HepG2 (cell line): ENCODE measurements at regions not wholly inside any gene's neighbourhood (a gene's known extent, or its start where the extent isn't known, plus 50 kb on each side); places are given as distances from the start of the nearest gene placed in this dataset.

Experiments
- ATAC-seq: fragments of 200-7000 bp; cut with Tn5 transposase; 3 replicates; pipeline ENCODE4 v1.9.1; 2020; ENCODE audit warnings: mild to moderate bottlenecking, moderate library complexity
- BruUV-seq: library from RNA; stranded (reverse); fragments of 400-500 nt; replicated peaks from 2 replicates; lab custom pipeline; 2021; lab: Mats Ljungman, UMichigan
- CTCF ChIA-PET: fragments of 300-600 bp; formaldehyde crosslinking; extraction: SDS; loops from one replicate; lab custom pipeline; 2021; ENCODE audit warnings: low total read pairs, inconsistent platforms, low intra/inter-chr PET ratio; lab: Yijun Ruan, JAX
- POLR2A ChIA-PET: fragments of 350-600 bp; sonication (Branson Sonifier 250); formaldehyde crosslinking; loops from one replicate; lab custom pipeline; 2020; ENCODE audit warnings: antibody characterized with exemption, inconsistent platforms; lab: Yijun Ruan, JAX
- DNase-seq: peaks from one replicate; pipeline ENCODE4 v3.0.0-alpha.2; 2015; ENCODE audit warnings: low spot score
- FAIRE-seq: peaks from 3 replicates; lab custom pipeline; 2011; peaks lifted over from hg19 to GRCh38; lab: Jason Lieb, UNC
- H2AFZ ChIP-seq: one replicate; pipeline ENCODE4 v1.6.1; 2011; ENCODE audit warnings: low read length, inconsistent platforms
- H3K27ac ChIP-seq: fragments of 300-600 bp; 3 replicates; pipeline ENCODE4 v1.8.0; 2011; ENCODE audit warnings: mixed run types, mild to moderate bottlenecking, mixed read lengths, low read length, inconsistent platforms; ENCODE audit not compliant: insufficient read depth; ENCODE audit errors: extremely low read length
- H3K27me3 ChIP-seq, 2 experiments: fragments of 200-600 bp in 1 of 2; 2 replicates in 1 of 2; 3 replicates in 1 of 2; pipeline versions ENCODE4 v1.6.0 to v1.8.0; 2011; ENCODE audit warnings: low read length in 2 of 2, mild to moderate bottlenecking in 2 of 2, moderate library complexity in 2 of 2, inconsistent platforms in 1 of 2; ENCODE audit not compliant: insufficient read depth in 2 of 2, control insufficient read depth in 1 of 2
- H3K36me3 ChIP-seq, 2 experiments: fragments of 200-600 bp in 1 of 2; replicated peaks in 1 of 2; 2 replicates in 1 of 2; 3 replicates in 1 of 2; pipeline versions ENCODE4 v1.5.1 to v1.8.0; 2011; ENCODE audit warnings: low read length in 2 of 2, inconsistent platforms in 1 of 2; ENCODE audit not compliant: insufficient read depth in 2 of 2, control insufficient read depth in 1 of 2
- H3K4me1 ChIP-seq: 2 replicates; pipeline ENCODE4 v1.5.1; 2012; ENCODE audit warnings: low read length, inconsistent platforms; ENCODE audit not compliant: insufficient read depth
- H3K4me2 ChIP-seq: 2 replicates; pipeline ENCODE4 v1.6.0; 2011; ENCODE audit warnings: low read depth, low read length, inconsistent platforms
- H3K4me3 ChIP-seq, 3 experiments: fragments of 200-600 bp in 1 of 3; sonication (generic), shearing (Covaris generic) in 1 of 3; replicated peaks in 1 of 3; 2 replicates each; pipeline ENCODE4 v1.5.1; 2011 to 2016; ENCODE audit warnings: low read length in 3 of 3, inconsistent platforms in 2 of 3, low read depth in 2 of 3, mild to moderate bottlenecking in 2 of 3, control low read depth in 1 of 3, mixed read lengths in 1 of 3; ENCODE audit not compliant: insufficient read depth in 1 of 3
- H3K79me2 ChIP-seq: one replicate; pipeline ENCODE4 v1.6.1; 2011; ENCODE audit warnings: low read length, inconsistent platforms; ENCODE audit not compliant: insufficient read depth
- H3K9ac ChIP-seq: 2 replicates; pipeline ENCODE4 v1.6.0; 2011; ENCODE audit warnings: mild to moderate bottlenecking, low read depth, low read length, inconsistent platforms; ENCODE audit not compliant: insufficient read depth
- H3K9me3 ChIP-seq: 2 replicates; pipeline ENCODE4 v1.5.1; 2012; ENCODE audit warnings: mild to moderate bottlenecking, low read length
- H4K20me1 ChIP-seq: 2 replicates; pipeline ENCODE4 v1.6.0; 2011; ENCODE audit warnings: inconsistent platforms, mild to moderate bottlenecking, low read length, moderate library complexity; ENCODE audit not compliant: insufficient read depth
- DDIT3 ChIP-seq: sonication (generic); formaldehyde crosslinking; IDR thresholded peaks from 2 replicates; pipeline ENCODE4 v1.4.0; 2020; ENCODE audit warnings: mild to moderate bottlenecking, missing genetic modification reagents
- FOXC1 ChIP-seq: sonication (generic); formaldehyde crosslinking; IDR thresholded peaks from 2 replicates; pipeline ENCODE4 v1.8.0; 2022; ENCODE audit warnings: mild to moderate bottlenecking, missing genetic modification reagents, borderline replicate concordance
- HDAC6 ChIP-seq: fragments of 200-600 bp; sonication (generic); IDR thresholded peaks from 2 replicates; pipeline ENCODE4 v1.7.0; 2017; ENCODE audit warnings: mild to moderate bottlenecking, antibody characterized with exemption, low read length, low read depth
- HMGA1 ChIP-seq: sonication (generic); formaldehyde crosslinking; conservative IDR thresholded peaks from 2 replicates; pipeline ENCODE4 v1.4.0; 2020; ENCODE audit warnings: missing genetic modification reagents
- MAFF ChIP-seq: IDR thresholded peaks from 2 replicates; pipeline ENCODE4 v1.6.1; 2011; ENCODE audit warnings: low read depth, low read length, improper control_type of control experiment
- MAFK ChIP-seq, 2 experiments: IDR thresholded peaks in 1 of 2; conservative IDR thresholded peaks in 1 of 2; 2 replicates each; pipeline ENCODE4 v1.6.1; 2011; ENCODE audit warnings: improper control_type of control experiment in 2 of 2, low read length in 2 of 2
- MBNL3 ChIP-seq: fragments of 250-450 bp; sonication (Bioruptor Pico); conservative IDR thresholded peaks from 2 replicates; pipeline ENCODE4 v1.8.0; 2022; ENCODE audit warnings: mild to moderate bottlenecking, inconsistent platforms
- NFKB2 ChIP-seq: sonication (generic); formaldehyde crosslinking; IDR thresholded peaks from 2 replicates; pipeline ENCODE4 v1.4.0; 2020; ENCODE audit warnings: missing genetic modification reagents, borderline replicate concordance
- ZBTB34 ChIP-seq: sonication (generic); formaldehyde crosslinking; IDR thresholded peaks from 2 replicates; pipeline ENCODE4 v1.8.0; 2022; ENCODE audit warnings: mild to moderate bottlenecking, missing genetic modification reagents
- ZBTB37 ChIP-seq: sonication (generic); formaldehyde crosslinking; IDR thresholded peaks from 2 replicates; pipeline ENCODE4 v1.4.0; 2020; ENCODE audit warnings: mild to moderate bottlenecking, missing genetic modification reagents
- ZBTB49 ChIP-seq: sonication (generic); formaldehyde crosslinking; IDR thresholded peaks from 2 replicates; pipeline ENCODE4 v1.4.0; 2020; ENCODE audit warnings: missing genetic modification reagents, borderline replicate concordance
- ZNF615 ChIP-seq: sonication (generic); formaldehyde crosslinking; IDR thresholded peaks from 2 replicates; pipeline ENCODE4 v1.5.0; 2020; ENCODE audit warnings: mild to moderate bottlenecking, missing genetic modification reagents, borderline replicate concordance
- WGBS: methylation state at CpG from one replicate; pipeline ENCODE4 v1.1.6; 2017; ENCODE audit warnings: low lambda C conversion rate; 5-methylcytosine and 5-hydroxymethylcytosine counted together
- in situ Hi-C: cut with HindIII; loops from 2 replicates; pipeline ENCODE4 v1.10.0; 2017; ENCODE audit warnings: low pct_unique_long_range_greater_than_20kb; ENCODE audit not compliant: extremely low pct_ligation_motif_present
- intact Hi-C: fragments of 100-400 bp; cut with micrococcal nuclease; formaldehyde crosslinking; loops from one replicate; pipeline ENCODE4 v1.10.0; 2022; ENCODE audit not compliant: unreplicated experiment

- Histone ChIP-seq H3K9me3 (no peaks in the 10 kb centered on the region), H3K79me2 (no peaks in the 10 kb centered on the region), H4K20me1 (no peaks in the 10 kb centered on the region), H3K36me3 (no peaks in the 10 kb centered on the region), H3K27ac (no peak overlapping the region), H3K4me3 (no peak overlapping the region), H3K27me3 (no peaks in the 10 kb centered on the region), H3K9ac (no peak overlapping the region), H3K4me2 (no peak overlapping the region), H2AFZ (no peak overlapping the region), H3K4me1 (no peaks in the 10 kb centered on the region)
- POLR2A ChIA-PET = no interaction called here
- BruUV-seq = no TSS peak
- in situ Hi-C loops = no loop called here
- FAIRE-seq = no peak
- TF ChIP-seq HMGA1 (CRISPR knock-in tag) = no peak
- TF ChIP-seq MAFK (conservative IDR thresholded peaks at IDR 0.05 in 1 of 2, IDR thresholded peaks at IDR 0.05 in 1 of 2; ENCODE audit: low read length in 2 of 2) = peak; percentile 78 to 85
- no peak for TF ChIP-seq HDAC6
- TF ChIP-seq DDIT3 = no peak
- peak; percentile 84 for TF ChIP-seq MAFF
- no peak for ATAC-seq
- intact Hi-C loops = no loop called here
- no peak for DNase-seq
- CTCF ChIA-PET = no interaction called here
Observed at GRCh38 chr9:20186823-20187222, 398.0 kb upstream of the SLC24A2 start.

- Histone ChIP-seq H3K9ac (no peak overlapping the region), H3K4me2 (no peak overlapping the region), H3K27me3 (no peaks in the 10 kb centered on the region), H2AFZ (no peak overlapping the region), H3K4me1 (no peaks in the 10 kb centered on the region), H3K36me3 (no peaks in the 10 kb centered on the region), H3K4me3 (no peak overlapping the region), H3K27ac (no peak overlapping the region), H3K79me2 (no peaks in the 10 kb centered on the region), H3K9me3 (no peaks in the 10 kb centered on the region), H4K20me1 (no peaks in the 10 kb centered on the region)
- BruUV-seq = no TSS peak
- WGBS = 2% methylated on average over 3 of the region's 3 CpGs
- CTCF ChIA-PET = no interaction called here
- DNase-seq = no peak
- in situ Hi-C loops (no loop called here), intact Hi-C loops (no loop called here)
- FAIRE-seq = no peak
- no peak for ATAC-seq
- no peak for TF ChIP-seq ZBTB34 (CRISPR knock-in tag)
- TF ChIP-seq MAFK (conservative IDR thresholded peaks at IDR 0.05 in 1 of 2, IDR thresholded peaks at IDR 0.05 in 1 of 2; ENCODE audit: low read length in 2 of 2) = peak in 1 of 2 experiments; percentile 7; a peak in 1 of 4 replicates
- TF ChIP-seq MBNL3 (CRISPR knock-in tag) = no peak
- no peak for TF ChIP-seq ZBTB37
- no peak for TF ChIP-seq FOXC1
- no peak for TF ChIP-seq NFKB2 (CRISPR knock-in tag)
- no peak for TF ChIP-seq ZNF615 (CRISPR knock-in tag)
- TF ChIP-seq ZBTB49 (CRISPR knock-in tag) = no peak
- POLR2A ChIA-PET = no interaction called here
Observed at GRCh38 chr9:20186231-20186630, 397.4 kb upstream of the SLC24A2 start.
